CD4-positive, alpha-beta T cell (primary cell): ENCODE measurements at regions not wholly inside any gene's neighbourhood (a gene's known extent, or its start where the extent isn't known, plus 50 kb on each side); places are given as distances from the start of the nearest gene placed in this dataset.

Experiments used
- ATAC-seq: fragments of 200-7000 bp; cut with Tn5 transposase; one replicate; pipeline ENCODE4 v1.10.0; 2022; ENCODE audit warnings: mild to moderate bottlenecking; ENCODE audit not compliant: poor library complexity
- CTCF ChIA-PET: fragments of 350-600 bp; sonication (Branson Sonifier 250); formaldehyde crosslinking; loops from one replicate; lab custom pipeline; 2021; ENCODE audit warnings: antibody characterized with exemption, inconsistent platforms; lab: Charles Lee
- POLR2A ChIA-PET: fragments of 350-600 bp; sonication (Branson Sonifier 250); formaldehyde crosslinking; loops from one replicate; lab custom pipeline; 2021; ENCODE audit warnings: antibody characterized with exemption, inconsistent platforms; lab: Charles Lee
- DNase-seq, 14 experiments: peaks; one replicate each; pipeline ENCODE4 v3.0.0-alpha.2; 2013 to 2020; ENCODE audit warnings: mixed read lengths in 2 of 14
- H3K27ac ChIP-seq, 2 donors: one replicate each; pipeline versions ENCODE4 v1.5.1 to v1.7.0; 2013; ENCODE audit warnings: low read length in 2 of 2, low read depth in 1 of 2, mild to moderate bottlenecking in 1 of 2
- H3K27me3 ChIP-seq, 2 experiments: 1 replicate in 1 of 2; 2 replicates in 1 of 2; pipeline versions ENCODE4 v1.6.1 to v1.7.0; 2013; ENCODE audit warnings: low read length in 2 of 2, control low read depth in 1 of 2, mild to moderate bottlenecking in 1 of 2, moderate library complexity in 1 of 2; ENCODE audit not compliant: insufficient read depth in 2 of 2, control insufficient read depth in 1 of 2
- H3K36me3 ChIP-seq: one replicate; pipeline ENCODE4 v1.6.1; 2013; ENCODE audit warnings: low read length, control low read depth; ENCODE audit not compliant: insufficient read depth
- H3K4me1 ChIP-seq: one replicate; pipeline ENCODE4 v1.6.1; 2013; ENCODE audit warnings: low read length, control low read depth; ENCODE audit not compliant: insufficient read depth
- H3K4me3 ChIP-seq: one replicate; pipeline ENCODE4 v1.5.1; 2013; ENCODE audit warnings: mild to moderate bottlenecking, low read length, moderate library complexity
- H3K9me3 ChIP-seq, 2 experiments: 1 replicate in 1 of 2; 2 replicates in 1 of 2; pipeline versions ENCODE4 v1.6.1 to v1.7.0; 2013; ENCODE audit warnings: low read length in 2 of 2, mild to moderate bottlenecking in 2 of 2, control low read depth in 1 of 2, moderate library complexity in 1 of 2; ENCODE audit not compliant: control insufficient read depth in 1 of 2, insufficient read depth in 1 of 2
- H3K27ac Mint-ChIP-seq: one replicate; pipeline ENCODE4 v1.8.0; 2020; ENCODE audit warnings: mixed read lengths
- H3K27me3 Mint-ChIP-seq: one replicate; pipeline ENCODE4 v1.8.0; 2021; ENCODE audit warnings: mixed read lengths
- H3K36me3 Mint-ChIP-seq: one replicate; pipeline ENCODE4 v1.8.0; 2021; ENCODE audit warnings: low read depth, mixed read lengths
- H3K4me1 Mint-ChIP-seq: one replicate; pipeline ENCODE4 v1.8.0; 2021; ENCODE audit warnings: low read depth, mixed read lengths
- H3K4me3 Mint-ChIP-seq: one replicate; pipeline ENCODE4 v1.8.0; 2020; ENCODE audit warnings: mild to moderate bottlenecking, mixed read lengths
- H3K9me3 Mint-ChIP-seq: one replicate; pipeline ENCODE4 v1.8.0; 2020; ENCODE audit warnings: mixed read lengths
- intact Hi-C, 2 experiments: fragments of 100-400 bp; cut with DNase I in 1 of 2; cut with micrococcal nuclease in 1 of 2; formaldehyde crosslinking; loops; one replicate each; pipeline versions ENCODE4 v1.15.1 to v1.9.0; 2023 to 2025; cut with DNase I, micrococcal nuclease
- TF ChIP-seq, protein P1 (sequence below): fragments of 200-600 bp; IDR thresholded peaks from one replicate; pipeline ENCODE4 v1.8.0; 2022; ENCODE audit warnings: antibody characterized with exemption, mild to moderate bottlenecking

DNA sequence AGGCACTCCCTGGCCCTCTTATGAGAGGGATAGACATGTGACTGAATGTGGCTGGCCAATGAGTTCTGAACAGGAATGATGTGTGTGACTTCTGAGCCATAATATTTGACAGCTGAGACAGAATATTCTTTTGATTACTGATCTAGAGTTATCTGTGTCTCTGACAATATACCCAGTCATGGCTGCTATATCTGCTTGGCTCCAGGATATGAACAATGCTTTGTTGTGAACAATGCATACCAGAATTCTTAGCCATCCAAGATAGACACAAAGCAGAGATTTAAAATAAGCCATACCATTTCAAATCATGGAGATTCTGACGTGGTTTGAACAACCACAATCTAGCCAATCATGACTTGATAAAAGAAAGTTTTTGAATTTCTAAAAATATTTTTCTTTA is 840.3 kb upstream of the SEMA6A start:
- Mint-ChIP-seq H3K36me3 (no peaks in the 10 kb centered on the region), H3K9me3 (peaks cover 2% of the 10 kb centered on the region), H3K4me3 (no peak overlapping the region), H3K4me1 (no peaks in the 10 kb centered on the region), H3K27ac (no peak overlapping the region), H3K27me3 (no peaks in the 10 kb centered on the region)
- ChIA-PET CTCF (no interaction called here), POLR2A (no interaction called here)
- TF ChIP-seq, protein P1, sequence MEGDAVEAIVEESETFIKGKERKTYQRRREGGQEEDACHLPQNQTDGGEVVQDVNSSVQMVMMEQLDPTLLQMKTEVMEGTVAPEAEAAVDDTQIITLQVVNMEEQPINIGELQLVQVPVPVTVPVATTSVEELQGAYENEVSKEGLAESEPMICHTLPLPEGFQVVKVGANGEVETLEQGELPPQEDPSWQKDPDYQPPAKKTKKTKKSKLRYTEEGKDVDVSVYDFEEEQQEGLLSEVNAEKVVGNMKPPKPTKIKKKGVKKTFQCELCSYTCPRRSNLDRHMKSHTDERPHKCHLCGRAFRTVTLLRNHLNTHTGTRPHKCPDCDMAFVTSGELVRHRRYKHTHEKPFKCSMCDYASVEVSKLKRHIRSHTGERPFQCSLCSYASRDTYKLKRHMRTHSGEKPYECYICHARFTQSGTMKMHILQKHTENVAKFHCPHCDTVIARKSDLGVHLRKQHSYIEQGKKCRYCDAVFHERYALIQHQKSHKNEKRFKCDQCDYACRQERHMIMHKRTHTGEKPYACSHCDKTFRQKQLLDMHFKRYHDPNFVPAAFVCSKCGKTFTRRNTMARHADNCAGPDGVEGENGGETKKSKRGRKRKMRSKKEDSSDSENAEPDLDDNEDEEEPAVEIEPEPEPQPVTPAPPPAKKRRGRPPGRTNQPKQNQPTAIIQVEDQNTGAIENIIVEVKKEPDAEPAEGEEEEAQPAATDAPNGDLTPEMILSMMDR, result no peak
- intact Hi-C loops, result no loop called here
- Histone ChIP-seq H3K4me1 (no peaks in the 10 kb centered on the region), H3K27ac (no peak overlapping the region), H3K4me3 (no peak overlapping the region), H3K36me3 (no peaks in the 10 kb centered on the region), H3K9me3 (no peaks in the 10 kb centered on the region), H3K27me3 (no peaks in the 10 kb centered on the region)
- DNase-seq (no peak), ATAC-seq (no peak)

DNA sequence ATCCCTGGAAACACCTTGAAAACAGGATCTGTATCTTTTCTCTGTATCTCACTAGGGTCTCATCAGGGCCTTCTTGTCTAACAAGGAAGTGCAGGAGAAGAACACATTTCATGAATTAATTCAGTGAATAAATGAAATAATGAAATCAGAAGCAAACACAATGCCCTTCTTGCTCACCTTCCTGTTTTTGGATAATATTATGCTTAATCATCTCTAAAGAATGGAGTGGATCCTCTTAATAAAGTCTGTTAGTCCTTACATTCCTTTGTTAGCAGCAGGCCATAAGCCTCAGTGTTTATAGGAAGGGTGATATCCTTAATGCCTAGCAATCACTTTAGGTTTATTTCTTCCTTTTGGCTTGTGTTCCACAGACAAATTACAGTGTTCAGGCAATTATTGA is 837.1 kb upstream of the SEMA6A start:
- ChIA-PET POLR2A (no interaction called here), CTCF (no interaction called here)
- Mint-ChIP-seq H3K36me3 (no peaks in the 10 kb centered on the region), H3K4me3 (no peak overlapping the region), H3K27me3 (no peaks in the 10 kb centered on the region), H3K9me3 (peaks cover 3% of the 10 kb centered on the region), H3K4me1 (no peaks in the 10 kb centered on the region), H3K27ac (no peak overlapping the region)
- H3K4me1 ChIP-seq, result no peaks in the 10 kb centered on the region
- H3K4me3 ChIP-seq, result no peak overlapping the region
- no peak overlapping the region for H3K27ac ChIP-seq
- ATAC-seq, result no peak
- intact Hi-C loops, result no loop called here
- no peaks in the 10 kb centered on the region for H3K9me3 ChIP-seq
- H3K27me3 ChIP-seq, result no peaks in the 10 kb centered on the region
- H3K36me3 ChIP-seq, result no peaks in the 10 kb centered on the region
- TF ChIP-seq, protein P1, result no peak
- DNase-seq, result no peak

DNA sequence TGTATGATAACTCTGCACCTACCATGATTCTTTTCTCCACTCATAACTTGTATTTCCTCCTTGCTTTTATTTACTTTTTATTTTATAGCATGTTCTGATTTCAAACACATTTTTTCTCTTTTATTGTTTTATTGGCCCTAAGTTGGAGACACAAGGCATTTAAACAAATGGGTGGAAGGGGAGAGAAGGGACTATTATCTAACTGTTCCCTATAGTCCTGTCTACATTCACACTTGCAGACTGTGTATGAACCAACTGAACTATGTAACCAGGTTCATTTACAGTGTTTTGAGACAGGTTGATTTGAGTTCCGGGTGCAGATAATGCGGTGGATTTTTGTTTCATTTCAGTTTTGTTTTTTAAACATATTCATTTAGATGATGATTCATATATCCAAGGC is 830.6 kb upstream of the SEMA6A start:
- H3K27ac Mint-ChIP-seq, result no peak overlapping the region
- Histone ChIP-seq H3K27me3 (no peaks in the 10 kb centered on the region), H3K27ac (no peak overlapping the region), H3K4me3 (no peak overlapping the region), H3K36me3 (no peaks in the 10 kb centered on the region), H3K9me3 (peaks cover 0 to 5% of the 10 kb centered on the region in 2 experiments), H3K4me1 (no peaks in the 10 kb centered on the region)
- ATAC-seq, result no peak
- H3K27me3 Mint-ChIP-seq, result no peaks in the 10 kb centered on the region
- no peaks in the 10 kb centered on the region for H3K36me3 Mint-ChIP-seq
- ChIA-PET POLR2A (no interaction called here), CTCF (no interaction called here)
- H3K4me3 Mint-ChIP-seq, result no peak overlapping the region
- H3K4me1 Mint-ChIP-seq, result no peaks in the 10 kb centered on the region
- intact Hi-C loops, result no loop called here
- H3K9me3 Mint-ChIP-seq, result peaks cover 3% of the 10 kb centered on the region
- TF ChIP-seq, protein P1, result no peak
- DNase-seq, result no peak
